ENCODE measurements at regions not wholly inside any gene's neighbourhood (a gene's known extent, or its start where the extent isn't known, plus 50 kb on each side); places are given as distances from the start of the nearest gene placed in this dataset.

GRCh38 chr14:58794993-58795762, 157.4 kb downstream of the DACT1 start:
- no peaks in the 10 kb centered on the region for H3K9me3 Mint-ChIP-seq
- no peaks in the 10 kb centered on the region for H3K4me1 Mint-ChIP-seq
- no peak for ATAC-seq (replicated peaks)
- no peak overlapping the region for H3K27ac Mint-ChIP-seq
- H3K4me3 Mint-ChIP-seq: no peak overlapping the region
- H3K36me3 Mint-ChIP-seq (ENCODE audit: low read depth): no peaks in the 10 kb centered on the region
- peaks cover 3% of the 10 kb centered on the region for H3K27me3 Mint-ChIP-seq

- no peak for ATAC-seq (replicated peaks)
- Mint-ChIP-seq H3K9me3 (no peaks in the 10 kb centered on the region), H3K4me1 (no peaks in the 10 kb centered on the region), H3K36me3 (ENCODE audit: low read depth) (no peaks in the 10 kb centered on the region), H3K27ac (no peak overlapping the region), H3K27me3 (peaks cover 3% of the 10 kb centered on the region), H3K4me3 (no peak overlapping the region)
These were observed 158.7 kb downstream of the DACT1 start for GRCh38 chr14:58796242-58797009.

- no peak for ATAC-seq (replicated peaks)
- peaks cover 3% of the 10 kb centered on the region for H3K27me3 Mint-ChIP-seq
- H3K9me3 Mint-ChIP-seq: no peaks in the 10 kb centered on the region
- no peak overlapping the region for H3K4me3 Mint-ChIP-seq
- no peaks in the 10 kb centered on the region for H3K4me1 Mint-ChIP-seq
- no peak overlapping the region for H3K27ac Mint-ChIP-seq
- no peaks in the 10 kb centered on the region for H3K36me3 Mint-ChIP-seq (ENCODE audit: low read depth)
These were observed 159.3 kb downstream of the DACT1 start for GRCh38 chr14:58797010-58797429.

- Mint-ChIP-seq H3K27ac (no peak overlapping the region), H3K4me1 (no peaks in the 10 kb centered on the region), H3K4me3 (no peak overlapping the region), H3K9me3 (no peaks in the 10 kb centered on the region), H3K27me3 (peaks cover 6% of the 10 kb centered on the region), H3K36me3 (ENCODE audit: low read depth) (no peaks in the 10 kb centered on the region)
- ATAC-seq (replicated peaks): no peak
These were observed 160.4 kb downstream of the DACT1 start for GRCh38 chr14:58798173-58798572.

GRCh38 chr14:58801086-58801485, 163.3 kb downstream of the DACT1 start:
- H3K27me3 Mint-ChIP-seq: peaks cover 11% of the 10 kb centered on the region
- no peak for ATAC-seq (replicated peaks)
- H3K4me3 Mint-ChIP-seq: no peak overlapping the region
- H3K9me3 Mint-ChIP-seq: no peaks in the 10 kb centered on the region
- no peaks in the 10 kb centered on the region for H3K4me1 Mint-ChIP-seq
- no peak overlapping the region for H3K27ac Mint-ChIP-seq
- H3K36me3 Mint-ChIP-seq (ENCODE audit: low read depth): no peaks in the 10 kb centered on the region

- ATAC-seq (replicated peaks): no peak
- Mint-ChIP-seq H3K27ac (no peak overlapping the region), H3K4me3 (no peak overlapping the region), H3K9me3 (no peaks in the 10 kb centered on the region), H3K27me3 (peaks cover 18% of the 10 kb centered on the region), H3K4me1 (no peaks in the 10 kb centered on the region), H3K36me3 (ENCODE audit: low read depth) (no peaks in the 10 kb centered on the region)
These were observed 167.3 kb downstream of the DACT1 start for GRCh38 chr14:58805057-58805456.

GRCh38 chr14:58805605-58806409, 168.0 kb downstream of the DACT1 start:
- H3K27ac Mint-ChIP-seq: no peak overlapping the region
- no peaks in the 10 kb centered on the region for H3K4me1 Mint-ChIP-seq
- no peak for ATAC-seq (replicated peaks)
- peaks cover 18% of the 10 kb centered on the region for H3K27me3 Mint-ChIP-seq
- no peaks in the 10 kb centered on the region for H3K9me3 Mint-ChIP-seq
- H3K36me3 Mint-ChIP-seq (ENCODE audit: low read depth): no peaks in the 10 kb centered on the region
- no peak overlapping the region for H3K4me3 Mint-ChIP-seq

- H3K36me3 Mint-ChIP-seq (ENCODE audit: low read depth): no peaks in the 10 kb centered on the region
- no peaks in the 10 kb centered on the region for H3K9me3 Mint-ChIP-seq
- ATAC-seq (replicated peaks): no peak
- H3K4me1 Mint-ChIP-seq: no peaks in the 10 kb centered on the region
- H3K4me3 Mint-ChIP-seq: no peak overlapping the region
- H3K27ac Mint-ChIP-seq: no peak overlapping the region
- peaks cover 21% of the 10 kb centered on the region for H3K27me3 Mint-ChIP-seq
These were observed 169.4 kb downstream of the DACT1 start for GRCh38 chr14:58807191-58807590.

- no peaks in the 10 kb centered on the region for H3K4me1 Mint-ChIP-seq
- peaks cover 19% of the 10 kb centered on the region for H3K27me3 Mint-ChIP-seq
- no peak overlapping the region for H3K4me3 Mint-ChIP-seq
- no peak for ATAC-seq (replicated peaks)
- no peaks in the 10 kb centered on the region for H3K9me3 Mint-ChIP-seq
- no peaks in the 10 kb centered on the region for H3K36me3 Mint-ChIP-seq (ENCODE audit: low read depth)
- no peak overlapping the region for H3K27ac Mint-ChIP-seq
These were observed 171.1 kb downstream of the DACT1 start for GRCh38 chr14:58808828-58809227.

GRCh38 chr14:58809520-58809919, 171.8 kb downstream of the DACT1 start:
- Mint-ChIP-seq H3K36me3 (ENCODE audit: low read depth) (no peaks in the 10 kb centered on the region), H3K9me3 (no peaks in the 10 kb centered on the region), H3K27ac (no peak overlapping the region), H3K4me1 (no peaks in the 10 kb centered on the region), H3K4me3 (no peak overlapping the region), H3K27me3 (peaks cover 15% of the 10 kb centered on the region)
- ATAC-seq (replicated peaks): no peak

GRCh38 chr14:58812050-58812910, 174.5 kb downstream of the DACT1 start:
- Mint-ChIP-seq H3K27ac (no peak overlapping the region), H3K4me3 (no peak overlapping the region), H3K36me3 (ENCODE audit: low read depth) (no peaks in the 10 kb centered on the region), H3K4me1 (no peaks in the 10 kb centered on the region), H3K9me3 (no peaks in the 10 kb centered on the region), H3K27me3 (peaks cover 4% of the 10 kb centered on the region)
- ATAC-seq (replicated peaks): no peak

- no peak for ATAC-seq (replicated peaks)
- H3K27ac Mint-ChIP-seq: no peak overlapping the region
- no peaks in the 10 kb centered on the region for H3K36me3 Mint-ChIP-seq (ENCODE audit: low read depth)
- H3K27me3 Mint-ChIP-seq: peaks cover 4% of the 10 kb centered on the region
- no peaks in the 10 kb centered on the region for H3K9me3 Mint-ChIP-seq
- H3K4me3 Mint-ChIP-seq: no peak overlapping the region
- H3K4me1 Mint-ChIP-seq: no peaks in the 10 kb centered on the region
These were observed 176.0 kb downstream of the DACT1 start for GRCh38 chr14:58813745-58814144.

GRCh38 chr14:58814466-58814865, 176.7 kb downstream of the DACT1 start:
- H3K36me3 Mint-ChIP-seq (ENCODE audit: low read depth): no peaks in the 10 kb centered on the region
- H3K27ac Mint-ChIP-seq: no peak overlapping the region
- H3K9me3 Mint-ChIP-seq: no peaks in the 10 kb centered on the region
- H3K4me1 Mint-ChIP-seq: no peaks in the 10 kb centered on the region
- no peak for ATAC-seq (replicated peaks)
- H3K27me3 Mint-ChIP-seq: peaks cover 4% of the 10 kb centered on the region
- H3K4me3 Mint-ChIP-seq: no peak overlapping the region

- Mint-ChIP-seq H3K4me1 (no peaks in the 10 kb centered on the region), H3K27me3 (peaks cover 4% of the 10 kb centered on the region), H3K9me3 (no peaks in the 10 kb centered on the region), H3K4me3 (no peak overlapping the region), H3K27ac (no peak overlapping the region), H3K36me3 (ENCODE audit: low read depth) (no peaks in the 10 kb centered on the region)
- no peak for ATAC-seq (replicated peaks)
These were observed 177.5 kb downstream of the DACT1 start for GRCh38 chr14:58815161-58815701.

All from activated T-helper 17 cell treated with anti-CD3 and anti-CD28 coated beads, Interleukin-2, amount 50 U/mL, for 72 hours (primary cell).